ENCODE measurements at regions not wholly inside any gene's neighbourhood (a gene's known extent, or its start where the extent isn't known, plus 50 kb on each side); places are given as distances from the start of the nearest gene placed in this dataset.

GRCh38 chr6:91281901-91282300, 695.0 kb upstream of the MAP3K7 start:
- FAIRE-seq (no peak), DNase-seq (ENCODE audit: low read depth, low spot score) (no peak), ATAC-seq (no peak)
- SMC1A ChIA-PET (ENCODE audit: uncharacterized antibody, unreplicated experiment): interaction anchor here (1.3 kb wide), 1 partner anchor 193 kb away, joined by 4 read pairs; no protein-coding TSS in a partner anchor
- Histone ChIP-seq H4K20me1 (ENCODE audit: control insufficient read depth, insufficient read depth) (no peaks in the 10 kb centered on the region), H3K4me2 (ENCODE audit: control insufficient read depth, insufficient read depth) (no peak overlapping the region), H3K79me2 (ENCODE audit: control insufficient read depth, insufficient read depth, low read length) (no peaks in the 10 kb centered on the region), H3K4me1 (ENCODE audit: control insufficient read depth, insufficient read depth, low read length) (no peaks in the 10 kb centered on the region), H3K27me3 (replicated peaks in 1 of 2; ENCODE audit: control insufficient read depth in 2 of 2, insufficient read depth in 2 of 2, low read length in 1 of 2) (no peaks in the 10 kb centered on the region), H3K9ac (ENCODE audit: control insufficient read depth, insufficient read depth, low read length) (no peak overlapping the region), H2AFZ (ENCODE audit: control insufficient read depth, low read depth, low read length) (no peak overlapping the region), H3K36me3 (ENCODE audit: control insufficient read depth in 2 of 2, insufficient read depth in 2 of 2, low read length in 1 of 2) (no peaks in the 10 kb centered on the region), H3K9me3 (replicated peaks; ENCODE audit: control insufficient read depth, insufficient read depth, low read length) (no peaks in the 10 kb centered on the region), H3K4me3 (no peak overlapping the region), H3K27ac (ENCODE audit: control insufficient read depth, insufficient read depth) (no peak overlapping the region)
- RAD21 ChIA-PET (ENCODE audit: unreplicated experiment): interaction anchor here (1.1 to 1.2 kb wide), 2 partner anchors 10 to 260 kb away, joined by 3 read pairs; no protein-coding TSS in a partner anchor
- BruUV-seq (replicated peaks): no TSS peak
- in situ Hi-C loops (cut with MboI) (no loop called here), intact Hi-C loops (cut with micrococcal nuclease; ENCODE audit: unreplicated experiment) (no loop called here)
- CTCF ChIA-PET: interaction anchor here (1.0 to 1.2 kb wide), 2 partner anchors 10 to 11 kb away, joined by 3 to 4 read pairs; no protein-coding TSS in a partner anchor
- POLR2A ChIA-PET: no interaction called here
- TF ChIP-seq CREB1 (IDR thresholded peaks at IDR 0.05; ENCODE audit: low read depth): no peak
- TF ChIP-seq PKNOX1 (IDR thresholded peaks at IDR 0.05): no peak
- TF ChIP-seq SKIL (IDR thresholded peaks at IDR 0.05; ENCODE audit: low read depth, poor library complexity, severe bottlenecking): no peak
- TF ChIP-seq HDAC2 (IDR thresholded peaks at IDR 0.05): no peak
- no peak for TF ChIP-seq ZZZ3 (IDR thresholded peaks at IDR 0.05; ENCODE audit: control insufficient read depth, insufficient read length, low read depth)
- TF ChIP-seq SMAD5 (IDR thresholded peaks at IDR 0.05; ENCODE audit: low read depth): no peak
- no peak for TF ChIP-seq TCF12 (IDR thresholded peaks at IDR 0.05; ENCODE audit: low read depth, low read length)
- no peak for TF ChIP-seq NKRF (conservative IDR thresholded peaks at IDR 0.05)
- TF ChIP-seq TBL1XR1 (IDR thresholded peaks at IDR 0.05; ENCODE audit: low read depth, low read length): no peak
- no peak for TF ChIP-seq RELB (IDR thresholded peaks at IDR 0.05; ENCODE audit: low read depth)
- no peak for TF ChIP-seq IKZF2 (IDR thresholded peaks at IDR 0.05)
- no peak for TF ChIP-seq HDAC6 (IDR thresholded peaks at IDR 0.05; ENCODE audit: unreplicated experiment)
- TF ChIP-seq ZNF622 (IDR thresholded peaks at IDR 0.05): no peak
- no peak for TF ChIP-seq MXI1 (IDR thresholded peaks at IDR 0.05; ENCODE audit: low read depth, low read length)

Measured in GM12878 (cell line).